GM12875 (cell line): ENCODE measurements at regions not wholly inside any gene's neighbourhood (a gene's known extent, or its start where the extent isn't known, plus 50 kb on each side); places are given as distances from the start of the nearest gene placed in this dataset.

Experiments used
- H3K4me3 ChIP-seq: one replicate; pipeline ENCODE4 v1.5.1; 2011; ENCODE audit warnings: low read depth, low read length, control low read depth
- TF ChIP-seq, protein P1 (sequence below): IDR thresholded peaks from 2 replicates; pipeline ENCODE4 v1.5.1; 2011; ENCODE audit warnings: low read depth, mild to moderate bottlenecking, control low read depth, inconsistent platforms, low read length, moderate library complexity, borderline replicate concordance; ENCODE audit not compliant: insufficient read depth

DNA sequence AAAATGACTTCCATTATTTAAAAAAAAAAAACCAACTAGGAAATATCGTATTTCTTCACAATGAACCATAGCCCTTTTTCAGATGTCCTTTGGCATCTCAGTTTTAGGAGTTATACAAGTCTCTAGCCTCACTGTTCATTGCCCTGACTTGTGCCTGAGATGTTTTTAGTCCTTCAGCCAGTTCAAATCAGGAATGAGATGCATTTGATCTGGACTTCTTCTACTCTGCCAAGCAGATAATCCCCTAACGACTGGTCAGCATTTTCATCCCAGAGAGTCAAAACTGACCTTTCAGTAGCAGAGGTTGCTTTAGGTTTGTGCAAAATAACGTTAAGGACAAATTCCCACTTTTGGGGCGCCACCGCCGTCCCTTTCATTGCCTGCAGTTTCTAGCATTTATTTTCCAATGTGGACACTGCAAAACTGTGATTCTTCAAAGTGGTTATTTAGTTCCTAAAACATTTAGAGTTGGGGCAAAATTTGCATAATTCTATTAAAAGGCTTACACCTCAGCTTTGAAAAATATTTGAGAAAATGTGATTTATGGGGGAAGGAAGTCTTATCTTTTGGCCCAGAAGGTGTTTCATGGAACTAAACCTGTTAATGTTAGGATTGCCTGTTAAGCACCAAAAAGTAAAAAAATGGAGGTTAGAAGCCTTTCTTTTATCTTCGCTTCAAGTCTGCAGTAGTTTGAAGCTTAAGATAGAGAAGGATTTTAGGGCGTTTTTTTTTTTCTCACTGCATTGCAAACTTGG is 152.0 kb upstream of the SGK1 start:
- H3K4me3 ChIP-seq: no peak overlapping the region
- TF ChIP-seq, protein P1, sequence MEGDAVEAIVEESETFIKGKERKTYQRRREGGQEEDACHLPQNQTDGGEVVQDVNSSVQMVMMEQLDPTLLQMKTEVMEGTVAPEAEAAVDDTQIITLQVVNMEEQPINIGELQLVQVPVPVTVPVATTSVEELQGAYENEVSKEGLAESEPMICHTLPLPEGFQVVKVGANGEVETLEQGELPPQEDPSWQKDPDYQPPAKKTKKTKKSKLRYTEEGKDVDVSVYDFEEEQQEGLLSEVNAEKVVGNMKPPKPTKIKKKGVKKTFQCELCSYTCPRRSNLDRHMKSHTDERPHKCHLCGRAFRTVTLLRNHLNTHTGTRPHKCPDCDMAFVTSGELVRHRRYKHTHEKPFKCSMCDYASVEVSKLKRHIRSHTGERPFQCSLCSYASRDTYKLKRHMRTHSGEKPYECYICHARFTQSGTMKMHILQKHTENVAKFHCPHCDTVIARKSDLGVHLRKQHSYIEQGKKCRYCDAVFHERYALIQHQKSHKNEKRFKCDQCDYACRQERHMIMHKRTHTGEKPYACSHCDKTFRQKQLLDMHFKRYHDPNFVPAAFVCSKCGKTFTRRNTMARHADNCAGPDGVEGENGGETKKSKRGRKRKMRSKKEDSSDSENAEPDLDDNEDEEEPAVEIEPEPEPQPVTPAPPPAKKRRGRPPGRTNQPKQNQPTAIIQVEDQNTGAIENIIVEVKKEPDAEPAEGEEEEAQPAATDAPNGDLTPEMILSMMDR: no peak

DNA sequence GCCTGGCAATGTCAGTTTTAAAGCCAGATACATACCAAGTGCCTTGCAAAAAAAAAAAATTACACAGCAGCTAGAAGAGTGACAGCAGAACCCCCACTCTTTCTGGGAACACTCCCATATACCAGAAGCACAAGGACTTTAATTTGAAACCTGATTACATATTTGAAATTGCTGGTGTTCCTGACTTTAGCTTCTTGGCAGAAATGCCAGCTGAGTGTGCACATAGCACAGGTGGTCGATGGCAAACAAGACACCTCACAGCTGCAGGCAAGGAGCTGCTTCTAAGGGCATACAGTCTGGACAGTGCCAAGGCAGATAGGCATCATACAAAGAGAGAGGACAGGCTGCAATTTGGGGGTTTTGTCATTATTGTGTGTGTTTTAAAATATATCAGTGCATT is 150.7 kb upstream of the SGK1 start:
- TF ChIP-seq, protein P1: no peak
- no peak overlapping the region for H3K4me3 ChIP-seq

DNA sequence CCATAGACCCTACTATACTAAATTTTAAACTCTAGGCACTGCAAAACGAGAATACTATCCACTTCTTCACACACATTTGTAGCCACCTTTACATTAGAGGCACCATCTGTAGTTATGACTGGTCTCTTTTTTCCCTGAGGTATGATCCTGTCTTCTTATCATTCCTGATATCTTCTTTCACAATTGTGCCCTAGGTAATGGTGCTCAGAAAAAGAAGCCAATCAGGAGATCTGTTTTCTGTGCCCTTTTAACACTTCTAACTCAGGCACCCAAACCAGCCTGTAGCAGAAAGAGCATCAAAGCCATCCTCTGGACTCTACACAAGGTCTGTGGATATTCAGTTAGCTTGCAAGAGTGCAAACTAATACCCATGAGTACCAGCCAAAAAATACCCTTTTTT is 149.7 kb upstream of the SGK1 start:
- no peak overlapping the region for H3K4me3 ChIP-seq
- TF ChIP-seq, protein P1: no peak

DNA sequence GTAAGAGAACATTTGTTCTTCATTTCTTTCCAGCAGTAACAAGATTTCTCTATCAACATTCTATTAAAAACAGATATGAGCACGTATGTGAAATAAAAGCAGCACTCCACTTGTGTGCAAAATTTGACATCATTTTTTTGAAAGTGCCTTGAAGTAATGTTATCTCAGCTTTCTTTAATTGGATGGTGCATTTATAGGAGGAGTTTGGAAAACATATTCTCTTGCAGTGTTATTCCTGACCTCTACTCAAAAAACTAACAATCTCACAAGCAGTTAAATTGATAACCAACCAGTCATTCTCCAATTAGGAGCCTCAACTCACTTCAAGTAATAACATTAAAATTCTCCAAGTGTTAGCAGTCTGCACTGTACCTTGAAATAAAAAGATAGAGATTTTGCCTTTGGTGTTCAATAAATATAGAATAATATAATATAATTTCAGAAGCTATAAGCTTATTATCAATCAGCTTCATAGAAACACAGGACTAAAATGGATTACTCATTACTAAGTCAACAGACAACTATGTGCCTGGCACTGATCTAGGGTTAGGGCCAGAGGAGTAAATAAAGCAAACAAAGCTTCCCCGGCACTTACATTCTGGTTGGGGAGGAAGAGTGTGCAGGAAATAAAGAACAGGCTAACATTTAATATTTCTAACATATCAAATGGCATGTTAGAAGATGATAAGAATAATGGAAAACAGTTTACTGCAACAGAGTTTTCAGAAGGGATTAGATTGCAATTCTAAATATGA is 149.0 kb upstream of the SGK1 start:
- H3K4me3 ChIP-seq: no peak overlapping the region
- TF ChIP-seq, protein P1: no peak

DNA sequence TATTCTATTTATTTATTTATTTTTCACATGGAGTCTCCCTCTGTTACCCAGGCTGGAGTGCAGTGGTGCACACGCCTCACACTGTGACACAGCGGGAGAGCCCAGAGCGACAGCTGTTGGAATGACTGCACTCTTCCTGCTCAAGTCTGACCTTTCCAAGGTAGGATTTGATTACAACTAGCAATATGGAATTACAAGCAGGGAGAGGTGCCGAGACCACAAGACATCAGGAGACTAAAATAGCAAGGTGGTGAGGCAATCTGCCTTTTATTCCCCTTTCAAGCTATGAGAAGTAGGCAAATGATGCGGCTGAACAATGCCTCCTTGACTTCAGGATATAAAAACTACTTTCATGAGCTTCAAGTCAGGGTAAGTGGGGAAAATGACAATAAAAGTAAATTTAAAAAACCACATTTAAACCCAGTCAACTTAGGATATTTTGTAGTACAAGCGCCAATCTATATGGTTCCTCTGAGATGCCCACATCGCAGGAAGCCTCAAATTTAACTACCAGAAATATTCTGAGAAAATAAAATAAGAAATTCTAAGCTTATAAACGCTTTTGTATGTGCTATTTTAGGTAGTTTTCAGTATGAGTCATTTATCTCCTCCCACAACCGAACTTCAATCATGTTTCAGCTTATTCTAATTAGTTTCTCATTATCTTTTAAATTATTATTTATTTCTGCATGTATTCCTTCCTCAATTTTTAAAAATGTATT is 146.9 kb upstream of the SGK1 start:
- no peak overlapping the region for H3K4me3 ChIP-seq
- TF ChIP-seq, protein P1: no peak

DNA sequence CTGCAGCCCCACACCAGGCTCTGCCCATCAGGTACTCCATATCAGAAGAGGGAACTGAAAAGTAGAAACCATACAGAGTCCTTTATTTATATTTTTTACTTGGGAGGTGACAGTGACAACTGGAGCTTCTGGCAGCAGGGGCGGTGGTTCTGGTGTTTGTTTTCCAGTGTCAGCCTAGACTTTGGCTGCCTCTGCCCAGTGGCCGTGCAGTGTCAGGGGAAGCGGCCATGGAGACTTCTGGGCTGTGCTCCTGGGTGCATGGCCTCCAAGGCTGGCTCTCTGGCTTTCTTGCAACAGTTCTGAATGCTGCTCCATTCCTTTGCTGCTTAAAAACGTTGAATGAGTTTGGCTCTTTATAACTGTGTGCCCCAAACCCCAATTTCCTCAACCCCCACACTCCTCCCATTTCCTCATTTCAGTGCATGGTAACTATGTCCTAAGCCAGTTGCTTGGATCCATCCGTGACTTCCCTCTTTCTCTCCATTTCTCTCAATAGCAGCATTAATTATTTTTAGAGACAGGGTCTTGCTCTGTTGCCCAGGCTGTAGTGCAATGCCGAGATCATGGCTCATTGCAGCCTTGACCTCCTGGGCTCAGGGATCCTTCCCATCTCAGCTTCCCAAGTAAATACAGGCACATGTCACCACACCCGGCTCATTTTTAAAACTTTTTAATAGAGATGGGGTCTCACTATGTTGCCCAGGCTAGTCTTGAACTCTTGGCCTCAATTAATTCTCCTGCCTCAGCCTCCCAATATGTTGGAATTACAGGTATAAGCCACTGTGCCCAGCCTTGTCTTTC is 141.1 kb upstream of the SGK1 start:
- H3K4me3 ChIP-seq: no peak overlapping the region

More for the DNA sequence above, 141.1 kb upstream of the SGK1 start:
- TF ChIP-seq, protein P1: no peak
